WTC11 (cell line): ENCODE measurements at regions not wholly inside any gene's neighbourhood (a gene's known extent, or its start where the extent isn't known, plus 50 kb on each side); places are given as distances from the start of the nearest gene placed in this dataset.

Source experiments
- ATAC-seq: fragments of 200-7000 bp; cut with Tn5 transposase; 2 replicates; pipeline ENCODE4 v1.10.0; 2021; ENCODE audit warnings: mild to moderate bottlenecking, moderate library complexity
- CTCF ChIA-PET: fragments of 300-600 bp; sonication (Branson Sonifier 250); formaldehyde crosslinking; loops from one replicate; lab custom pipeline; 2021; ENCODE audit warnings: antibody characterized with exemption; lab: Charles Lee
- POLR2A ChIA-PET: fragments of 350-600 bp; sonication (Branson Sonifier 250); formaldehyde crosslinking; loops from one replicate; lab custom pipeline; 2021; ENCODE audit warnings: antibody characterized with exemption; lab: Charles Lee
- DNase-seq: peaks from one replicate; pipeline ENCODE4 v3.0.0; 2021; ENCODE audit warnings: low spot score
- H3K27ac Mint-ChIP-seq: 2 replicates; pipeline ENCODE4 v1.8.0; 2021; ENCODE audit warnings: mixed read lengths
- H3K27me3 Mint-ChIP-seq: 2 replicates; pipeline ENCODE4 v1.8.0; 2021; ENCODE audit warnings: low read depth, mild to moderate bottlenecking, moderate library complexity, mixed read lengths
- H3K36me3 Mint-ChIP-seq: 2 replicates; pipeline ENCODE4 v1.8.0; 2021; ENCODE audit warnings: mixed read lengths
- H3K4me1 Mint-ChIP-seq: 2 replicates; pipeline ENCODE4 v1.8.0; 2022; ENCODE audit warnings: mixed read lengths
- H3K4me3 Mint-ChIP-seq: 2 replicates; pipeline ENCODE4 v1.8.0; 2021; ENCODE audit warnings: mild to moderate bottlenecking, moderate library complexity, mixed read lengths
- H3K9me3 Mint-ChIP-seq: 2 replicates; pipeline ENCODE4 v1.8.0; 2021; ENCODE audit warnings: mixed read lengths
- ATF1 ChIP-seq: sonication (generic); formaldehyde crosslinking; IDR thresholded peaks from 2 replicates; pipeline ENCODE4 v1.8.1; 2023; ENCODE audit warnings: mild to moderate bottlenecking, moderate library complexity, missing genetic modification reagents
- ELF4 ChIP-seq: sonication (generic); formaldehyde crosslinking; IDR thresholded peaks from 2 replicates; pipeline ENCODE4 v1.8.1; 2022; ENCODE audit warnings: low read depth, mild to moderate bottlenecking, moderate library complexity, missing genetic modification reagents
- ERG ChIP-seq: fragments of 250-450 bp; sonication (Bioruptor Pico); IDR thresholded peaks from 2 replicates; pipeline ENCODE4 v1.8.0; 2021; ENCODE audit warnings: mild to moderate bottlenecking
- ETV6 ChIP-seq: sonication (generic); formaldehyde crosslinking; IDR thresholded peaks from 2 replicates; pipeline ENCODE4 v1.8.1; 2022; ENCODE audit warnings: mild to moderate bottlenecking, missing genetic modification reagents
- GRHL2 ChIP-seq: fragments of 250-450 bp; sonication (Bioruptor Pico); IDR thresholded peaks from 2 replicates; pipeline ENCODE4 v1.8.0; 2022; ENCODE audit warnings: mild to moderate bottlenecking, moderate library complexity; ENCODE audit not compliant: insufficient replicate concordance, severe bottlenecking
- HMGA2 ChIP-seq: fragments of 250-450 bp; sonication (Bioruptor Pico); IDR thresholded peaks from 2 replicates; pipeline ENCODE4 v1.4.0; 2021; ENCODE audit warnings: mild to moderate bottlenecking, moderate library complexity
- MAX ChIP-seq: sonication (generic); formaldehyde crosslinking; IDR thresholded peaks from 2 replicates; pipeline ENCODE4 v1.8.0; 2022; ENCODE audit warnings: mild to moderate bottlenecking, missing genetic modification reagents
- MXD4 ChIP-seq: fragments of 250-450 bp; sonication (Bioruptor Pico); IDR thresholded peaks from 2 replicates; pipeline ENCODE4 v1.8.0; 2021; ENCODE audit warnings: mild to moderate bottlenecking, moderate library complexity, borderline replicate concordance
- NFYB ChIP-seq: sonication (generic); formaldehyde crosslinking; conservative IDR thresholded peaks from 2 replicates; pipeline ENCODE4 v1.8.0; 2022; ENCODE audit warnings: low read depth, missing genetic modification reagents
- SMAD3 ChIP-seq: sonication (generic); formaldehyde crosslinking; IDR thresholded peaks from 2 replicates; pipeline ENCODE4 v1.8.0; 2022; ENCODE audit warnings: missing genetic modification reagents, mild to moderate bottlenecking, borderline replicate concordance
- SOX15 ChIP-seq: fragments of 250-450 bp; sonication (Bioruptor Pico); IDR thresholded peaks from 2 replicates; pipeline ENCODE4 v1.9.0; 2021; ENCODE audit warnings: mild to moderate bottlenecking
- TEAD4 ChIP-seq: sonication (generic); formaldehyde crosslinking; IDR thresholded peaks from 2 replicates; pipeline ENCODE4 v1.8.0; 2022; ENCODE audit warnings: mild to moderate bottlenecking, missing genetic modification reagents
- ZNF121 ChIP-seq: sonication (generic); formaldehyde crosslinking; IDR thresholded peaks from 2 replicates; pipeline ENCODE4 v1.8.0; 2023; ENCODE audit warnings: missing genetic modification reagents
- ZNF232 ChIP-seq: sonication (generic); formaldehyde crosslinking; IDR thresholded peaks from 2 replicates; pipeline ENCODE4 v1.8.0; 2022; ENCODE audit warnings: mild to moderate bottlenecking, missing genetic modification reagents
- ZNF423 ChIP-seq: fragments of 250-450 bp; sonication (Bioruptor Pico); IDR thresholded peaks from 2 replicates; pipeline ENCODE4 v2.1.2; 2022; ENCODE audit warnings: mild to moderate bottlenecking, moderate library complexity
- ZNF671 ChIP-seq: fragments of 250-450 bp; sonication (Bioruptor Pico); IDR thresholded peaks from 2 replicates; pipeline ENCODE4 v1.8.0; 2021; ENCODE audit warnings: mild to moderate bottlenecking
- TF ChIP-seq, protein P1 (sequence below): fragments of 250-450 bp; sonication (Bioruptor Pico); IDR thresholded peaks from 2 replicates; pipeline ENCODE4 v1.9.0; 2021; ENCODE audit warnings: mild to moderate bottlenecking
- TF ChIP-seq, protein P2 (sequence below): sonication (generic); formaldehyde crosslinking; IDR thresholded peaks from 2 replicates; pipeline ENCODE4 v1.8.1; 2023; ENCODE audit warnings: mild to moderate bottlenecking, missing genetic modification reagents, moderate library complexity
- TF ChIP-seq, protein P3 (sequence below): sonication (generic); formaldehyde crosslinking; IDR thresholded peaks from 2 replicates; pipeline ENCODE4 v1.8.1; 2022; ENCODE audit warnings: missing genetic modification reagents, borderline replicate concordance
- TF ChIP-seq, protein P4 (sequence below): sonication (generic); formaldehyde crosslinking; IDR thresholded peaks from 2 replicates; pipeline ENCODE4 v1.8.1; 2023; ENCODE audit warnings: mild to moderate bottlenecking, moderate library complexity, missing genetic modification reagents

GRCh38 chr9:575139-575538 lies 266.4 kb upstream of the DMRT1 start:
- Mint-ChIP-seq H3K4me3 (no peak overlapping the region), H3K27ac (no peak overlapping the region), H3K27me3 (no peaks in the 10 kb centered on the region), H3K9me3 (peaks cover 23% of the 10 kb centered on the region), H3K36me3 (peaks cover 25% of the 10 kb centered on the region), H3K4me1 (peaks cover 22% of the 10 kb centered on the region)
- ATAC-seq (no peak), DNase-seq (no peak)
- ChIA-PET CTCF (no interaction called here), POLR2A (no interaction called here)
- TF ChIP-seq HMGA2 (CRISPR knock-in tag) (no peak), ERG (CRISPR knock-in tag) (no peak), ZNF423 (CRISPR knock-in tag) (no peak), TEAD4 (CRISPR knock-in tag) (no peak), SOX15 (CRISPR knock-in tag) (no peak), NFYB (CRISPR knock-in tag) (no peak), SMAD3 (CRISPR knock-in tag) (no peak), ELF4 (CRISPR knock-in tag) (no peak), ETV6 (CRISPR knock-in tag) (no peak), ZNF232 (no peak), MXD4 (CRISPR knock-in tag) (no peak), MAX (no peak), GRHL2 (CRISPR knock-in tag) (no peak), ZNF671 (no peak), ATF1 (no peak), ZNF121 (CRISPR knock-in tag) (no peak)
- TF ChIP-seq, protein P1, sequence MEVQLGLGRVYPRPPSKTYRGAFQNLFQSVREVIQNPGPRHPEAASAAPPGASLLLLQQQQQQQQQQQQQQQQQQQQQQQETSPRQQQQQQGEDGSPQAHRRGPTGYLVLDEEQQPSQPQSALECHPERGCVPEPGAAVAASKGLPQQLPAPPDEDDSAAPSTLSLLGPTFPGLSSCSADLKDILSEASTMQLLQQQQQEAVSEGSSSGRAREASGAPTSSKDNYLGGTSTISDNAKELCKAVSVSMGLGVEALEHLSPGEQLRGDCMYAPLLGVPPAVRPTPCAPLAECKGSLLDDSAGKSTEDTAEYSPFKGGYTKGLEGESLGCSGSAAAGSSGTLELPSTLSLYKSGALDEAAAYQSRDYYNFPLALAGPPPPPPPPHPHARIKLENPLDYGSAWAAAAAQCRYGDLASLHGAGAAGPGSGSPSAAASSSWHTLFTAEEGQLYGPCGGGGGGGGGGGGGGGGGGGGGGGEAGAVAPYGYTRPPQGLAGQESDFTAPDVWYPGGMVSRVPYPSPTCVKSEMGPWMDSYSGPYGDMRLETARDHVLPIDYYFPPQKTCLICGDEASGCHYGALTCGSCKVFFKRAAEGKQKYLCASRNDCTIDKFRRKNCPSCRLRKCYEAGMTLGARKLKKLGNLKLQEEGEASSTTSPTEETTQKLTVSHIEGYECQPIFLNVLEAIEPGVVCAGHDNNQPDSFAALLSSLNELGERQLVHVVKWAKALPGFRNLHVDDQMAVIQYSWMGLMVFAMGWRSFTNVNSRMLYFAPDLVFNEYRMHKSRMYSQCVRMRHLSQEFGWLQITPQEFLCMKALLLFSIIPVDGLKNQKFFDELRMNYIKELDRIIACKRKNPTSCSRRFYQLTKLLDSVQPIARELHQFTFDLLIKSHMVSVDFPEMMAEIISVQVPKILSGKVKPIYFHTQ (CRISPR knock-in tag) = no peak
- TF ChIP-seq, protein P2, sequence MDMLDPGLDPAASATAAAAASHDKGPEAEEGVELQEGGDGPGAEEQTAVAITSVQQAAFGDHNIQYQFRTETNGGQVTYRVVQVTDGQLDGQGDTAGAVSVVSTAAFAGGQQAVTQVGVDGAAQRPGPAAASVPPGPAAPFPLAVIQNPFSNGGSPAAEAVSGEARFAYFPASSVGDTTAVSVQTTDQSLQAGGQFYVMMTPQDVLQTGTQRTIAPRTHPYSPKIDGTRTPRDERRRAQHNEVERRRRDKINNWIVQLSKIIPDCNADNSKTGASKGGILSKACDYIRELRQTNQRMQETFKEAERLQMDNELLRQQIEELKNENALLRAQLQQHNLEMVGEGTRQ (CRISPR knock-in tag) = no peak
- TF ChIP-seq, protein P3, sequence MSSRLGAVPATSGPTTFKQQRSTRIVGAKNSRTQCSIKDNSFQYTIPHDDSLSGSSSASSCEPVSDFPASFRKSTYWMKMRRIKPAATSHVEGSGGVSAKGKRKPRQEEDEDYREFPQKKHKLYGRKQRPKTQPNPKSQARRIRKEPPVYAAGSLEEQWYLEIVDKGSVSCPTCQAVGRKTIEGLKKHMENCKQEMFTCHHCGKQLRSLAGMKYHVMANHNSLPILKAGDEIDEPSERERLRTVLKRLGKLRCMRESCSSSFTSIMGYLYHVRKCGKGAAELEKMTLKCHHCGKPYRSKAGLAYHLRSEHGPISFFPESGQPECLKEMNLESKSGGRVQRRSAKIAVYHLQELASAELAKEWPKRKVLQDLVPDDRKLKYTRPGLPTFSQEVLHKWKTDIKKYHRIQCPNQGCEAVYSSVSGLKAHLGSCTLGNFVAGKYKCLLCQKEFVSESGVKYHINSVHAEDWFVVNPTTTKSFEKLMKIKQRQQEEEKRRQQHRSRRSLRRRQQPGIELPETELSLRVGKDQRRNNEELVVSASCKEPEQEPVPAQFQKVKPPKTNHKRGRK (CRISPR knock-in tag) = no peak
- TF ChIP-seq, protein P4, sequence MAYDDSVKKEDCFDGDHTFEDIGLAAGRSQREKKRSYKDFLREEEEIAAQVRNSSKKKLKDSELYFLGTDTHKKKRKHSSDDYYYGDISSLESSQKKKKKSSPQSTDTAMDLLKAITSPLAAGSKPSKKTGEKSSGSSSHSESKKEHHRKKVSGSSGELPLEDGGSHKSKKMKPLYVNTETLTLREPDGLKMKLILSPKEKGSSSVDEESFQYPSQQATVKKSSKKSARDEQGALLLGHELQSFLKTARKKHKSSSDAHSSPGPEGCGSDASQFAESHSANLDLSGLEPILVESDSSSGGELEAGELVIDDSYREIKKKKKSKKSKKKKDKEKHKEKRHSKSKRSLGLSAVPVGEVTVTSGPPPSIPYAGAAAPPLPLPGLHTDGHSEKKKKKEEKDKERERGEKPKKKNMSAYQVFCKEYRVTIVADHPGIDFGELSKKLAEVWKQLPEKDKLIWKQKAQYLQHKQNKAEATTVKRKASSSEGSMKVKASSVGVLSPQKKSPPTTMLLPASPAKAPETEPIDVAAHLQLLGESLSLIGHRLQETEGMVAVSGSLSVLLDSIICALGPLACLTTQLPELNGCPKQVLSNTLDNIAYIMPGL = no peak
